Mucosa of rectum (tissue), 2 donors: ENCODE measurements at regions not wholly inside any gene's neighbourhood (a gene's known extent, or its start where the extent isn't known, plus 50 kb on each side); places are given as distances from the start of the nearest gene placed in this dataset.
A peak's percentile ranks its signal among the peaks of the same experiment; 100 is the strongest.

ENCODE experiments used
- H3K27ac ChIP-seq, 2 donors: one replicate each; pipeline ENCODE4 v1.7.0; 2013; ENCODE audit warnings: inconsistent platforms in 2 of 2, low read depth in 2 of 2, low read length in 2 of 2
- H3K27me3 ChIP-seq, 2 donors: one replicate each; pipeline ENCODE4 v1.7.0; 2013; ENCODE audit warnings: low read length in 2 of 2; ENCODE audit not compliant: control insufficient read depth in 2 of 2, insufficient read depth in 2 of 2
- H3K36me3 ChIP-seq, 2 donors: one replicate each; pipeline ENCODE4 v1.7.0; 2013; ENCODE audit warnings: low read length in 2 of 2; ENCODE audit not compliant: control insufficient read depth in 2 of 2, insufficient read depth in 2 of 2
- H3K4me1 ChIP-seq, 2 donors: one replicate each; pipeline ENCODE4 v1.7.0; 2013; ENCODE audit warnings: low read length in 2 of 2, mild to moderate bottlenecking in 1 of 2; ENCODE audit not compliant: control insufficient read depth in 2 of 2, insufficient read depth in 2 of 2
- H3K4me3 ChIP-seq, 2 donors: one replicate each; pipeline ENCODE4 v1.7.0; 2013; ENCODE audit warnings: low read length in 2 of 2
- H3K9ac ChIP-seq, 2 donors: one replicate each; pipeline ENCODE4 v1.7.0; 2013; ENCODE audit warnings: low read length in 2 of 2, low read depth in 1 of 2, mild to moderate bottlenecking in 1 of 2
- H3K9me3 ChIP-seq, 2 donors: one replicate each; pipeline ENCODE4 v1.7.0; 2013; ENCODE audit warnings: low read length in 2 of 2; ENCODE audit not compliant: control insufficient read depth in 2 of 2
- donor health status: healthy.
- donor health status: Normal muscosa, but diverticular disease.

DNA sequence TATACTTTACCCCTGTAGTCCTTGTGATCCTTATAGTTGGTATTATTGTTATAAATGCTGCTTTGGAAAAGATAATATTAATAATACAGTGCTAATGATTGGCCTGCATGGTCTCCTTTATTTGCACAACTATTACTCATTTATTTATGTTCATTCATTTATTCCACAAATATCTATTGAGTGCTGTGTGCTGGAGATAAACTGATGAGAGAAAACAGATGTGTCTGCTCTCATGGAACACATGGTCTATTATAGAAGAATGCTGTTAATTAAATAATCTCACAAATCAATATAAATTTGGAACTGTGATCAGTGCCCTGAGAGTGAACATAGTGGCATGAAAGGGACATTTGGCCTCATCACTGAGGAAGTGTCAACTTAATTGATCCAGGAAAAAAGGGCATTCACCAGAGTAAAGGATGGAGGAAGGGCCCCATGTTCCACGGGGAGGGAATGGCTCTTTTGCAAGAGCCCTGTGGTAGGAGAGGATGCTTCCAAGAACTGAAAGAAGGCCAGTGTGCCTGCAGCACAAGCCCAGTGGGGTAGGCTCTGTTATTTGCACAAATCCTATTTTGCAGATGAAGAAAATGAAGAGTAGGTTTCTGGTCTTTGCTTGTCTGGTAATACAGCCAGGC lies 91.5 kb upstream of the STK39 start:
- no peak overlapping the region for H3K27ac ChIP-seq
- no peak overlapping the region for H3K9ac ChIP-seq
- H3K4me3 ChIP-seq, result no peak overlapping the region
- no peaks in the 10 kb centered on the region for H3K36me3 ChIP-seq
- H3K9me3 ChIP-seq, result no peaks in the 10 kb centered on the region
- H3K27me3 ChIP-seq, result no peaks in the 10 kb centered on the region
- peaks cover 2 to 3% of the 10 kb centered on the region in 2 donors for H3K4me1 ChIP-seq

DNA sequence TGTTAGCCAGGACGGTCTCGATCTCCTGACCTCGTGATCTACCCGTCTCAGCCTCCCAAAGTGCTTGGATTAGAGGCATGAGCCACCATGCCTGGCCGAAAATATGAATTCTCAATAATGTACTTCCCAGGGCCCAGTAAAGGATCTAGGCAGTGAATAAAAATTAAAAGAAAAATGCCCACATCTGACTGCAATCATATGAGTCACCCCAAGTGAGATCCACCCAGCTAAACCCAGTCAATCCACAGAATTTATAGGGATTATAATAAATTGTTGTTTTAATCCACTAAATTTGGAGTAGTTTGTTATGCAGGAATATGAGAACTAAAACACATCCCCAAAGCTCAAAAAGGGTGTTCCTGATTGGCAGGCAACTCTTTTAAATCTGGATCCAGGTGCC lies 93.5 kb upstream of the STK39 start:
- Histone ChIP-seq H3K27ac (no peak overlapping the region), H3K36me3 (no peaks in the 10 kb centered on the region), H3K27me3 (no peaks in the 10 kb centered on the region), H3K4me1 (peaks cover 0 to 3% of the 10 kb centered on the region in 2 donors), H3K9ac (no peak overlapping the region), H3K4me3 (no peak overlapping the region), H3K9me3 (no peaks in the 10 kb centered on the region)

DNA sequence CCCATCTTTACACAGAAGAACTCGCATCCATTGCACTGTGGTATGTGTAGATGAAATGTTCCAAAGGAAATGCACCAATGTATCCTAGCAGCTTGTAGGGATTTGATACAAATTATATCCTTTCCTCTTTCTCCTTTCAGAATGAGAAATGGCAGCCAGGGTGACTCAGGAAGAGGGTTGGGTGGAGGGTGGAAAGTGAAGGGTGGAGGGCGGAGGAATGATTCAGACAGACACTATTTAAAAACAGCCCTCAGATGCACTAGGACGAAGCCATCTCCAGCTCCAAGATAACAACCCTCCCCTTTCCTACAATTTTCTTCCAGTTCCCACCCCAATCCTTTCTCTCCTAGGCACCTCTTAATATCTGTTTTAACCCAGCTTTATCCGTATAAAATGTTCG lies 96.2 kb upstream of the STK39 start:
- Histone ChIP-seq H3K36me3 (no peaks in the 10 kb centered on the region), H3K9me3 (no peaks in the 10 kb centered on the region), H3K27ac (no peak overlapping the region), H3K4me3 (no peak overlapping the region), H3K27me3 (no peaks in the 10 kb centered on the region), H3K4me1 (peaks cover 6 to 8% of the 10 kb centered on the region in 2 donors), H3K9ac (no peak overlapping the region)

DNA sequence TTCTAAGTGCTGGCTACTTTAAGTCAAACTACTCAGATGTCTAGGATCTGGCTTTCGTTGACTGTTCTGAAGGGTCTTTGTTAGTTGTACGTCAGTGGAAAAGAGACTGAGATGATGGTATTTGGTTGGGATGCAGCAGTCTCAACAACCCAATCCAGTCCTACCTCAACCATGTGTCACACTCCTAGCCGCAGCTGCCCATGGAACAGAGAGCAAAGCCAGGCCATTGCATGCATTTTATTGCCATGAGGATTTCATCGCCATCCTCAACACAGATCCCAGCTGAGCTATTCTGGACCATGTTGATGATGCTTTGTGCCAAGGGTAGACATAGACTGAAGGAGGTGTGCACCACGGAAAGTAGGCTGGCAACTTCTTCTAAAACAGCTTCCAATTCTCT lies 97.3 kb upstream of the STK39 start:
- H3K9me3 ChIP-seq, result no peaks in the 10 kb centered on the region
- H3K4me3 ChIP-seq, result no peak overlapping the region
- H3K27me3 ChIP-seq, result no peaks in the 10 kb centered on the region
- no peaks in the 10 kb centered on the region for H3K36me3 ChIP-seq
- H3K4me1 ChIP-seq, result peaks cover 8 to 9% of the 10 kb centered on the region in 2 donors
- no peak overlapping the region for H3K9ac ChIP-seq
- no peak overlapping the region for H3K27ac ChIP-seq

DNA sequence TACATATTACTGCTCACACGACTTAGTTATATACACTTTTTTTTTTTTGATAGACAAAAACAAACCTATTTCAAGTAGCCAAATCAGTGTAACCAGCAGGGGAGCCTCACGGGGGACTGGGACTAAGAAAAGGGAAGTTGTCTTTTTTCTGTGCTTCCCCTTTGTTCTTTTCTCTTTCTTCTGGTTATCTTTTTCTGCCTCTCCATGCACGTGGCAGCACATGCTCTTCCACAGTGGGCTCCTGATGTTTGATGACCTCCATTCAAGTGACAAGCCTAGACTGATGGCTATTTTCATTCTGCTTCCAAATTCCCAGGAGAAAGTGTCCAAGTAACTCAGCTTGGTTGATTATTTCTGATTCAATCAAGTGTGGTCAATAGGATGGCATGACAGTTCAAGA lies 98.2 kb upstream of the STK39 start:
- Histone ChIP-seq H3K4me1 (peaks cover 8 to 14% of the 10 kb centered on the region in 2 donors), H3K27ac (no peak overlapping the region), H3K27me3 (no peaks in the 10 kb centered on the region), H3K36me3 (no peaks in the 10 kb centered on the region), H3K4me3 (no peak overlapping the region), H3K9me3 (no peaks in the 10 kb centered on the region), H3K9ac (no peak overlapping the region)

DNA sequence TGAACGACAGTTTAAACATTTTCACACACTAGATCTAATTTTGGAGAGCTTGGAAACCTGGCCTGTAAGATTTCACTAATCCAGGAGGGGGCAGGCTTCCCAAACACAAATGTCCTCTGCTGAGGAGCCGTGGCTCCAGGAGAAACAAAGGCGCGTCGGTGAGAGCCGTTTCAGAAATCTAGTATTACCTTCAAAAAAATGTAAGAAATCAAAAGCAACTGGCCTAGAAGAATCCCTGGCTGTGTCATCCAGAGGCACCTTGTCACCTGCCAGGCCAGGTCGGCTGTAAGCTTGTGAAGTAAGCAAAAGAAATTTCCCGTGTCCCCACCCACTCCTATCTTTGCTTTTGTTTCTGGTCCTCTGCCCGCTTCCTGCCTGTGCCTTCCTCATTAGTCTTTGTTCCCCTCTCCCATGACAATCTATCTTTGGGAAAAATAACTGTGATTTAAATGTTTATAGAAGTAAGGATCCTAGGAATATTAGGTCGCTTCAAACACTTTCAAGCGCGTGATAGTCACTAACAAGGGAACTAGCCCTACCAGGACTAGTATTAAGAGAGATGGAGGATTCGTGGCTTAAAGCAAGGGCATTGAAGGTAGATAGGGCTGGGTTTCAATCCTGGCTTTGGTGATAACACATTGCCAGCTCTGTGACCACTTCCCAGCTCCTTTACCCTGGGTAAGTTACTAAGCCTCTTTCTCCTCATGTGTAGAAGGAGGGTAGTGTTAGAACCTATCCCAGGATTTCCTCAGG lies 99.5 kb upstream of the STK39 start:
- peaks cover 8 to 14% of the 10 kb centered on the region in 2 donors for H3K4me1 ChIP-seq
- H3K27me3 ChIP-seq, result no peaks in the 10 kb centered on the region
- H3K9ac ChIP-seq, result peak overlapping the region; percentile 55 to 76
- peak overlapping the region; percentile 39 to 57 for H3K27ac ChIP-seq
- H3K9me3 ChIP-seq, result no peaks in the 10 kb centered on the region
- H3K36me3 ChIP-seq, result no peaks in the 10 kb centered on the region
- H3K4me3 ChIP-seq, result peak overlapping the region; percentile 62 to 85

DNA sequence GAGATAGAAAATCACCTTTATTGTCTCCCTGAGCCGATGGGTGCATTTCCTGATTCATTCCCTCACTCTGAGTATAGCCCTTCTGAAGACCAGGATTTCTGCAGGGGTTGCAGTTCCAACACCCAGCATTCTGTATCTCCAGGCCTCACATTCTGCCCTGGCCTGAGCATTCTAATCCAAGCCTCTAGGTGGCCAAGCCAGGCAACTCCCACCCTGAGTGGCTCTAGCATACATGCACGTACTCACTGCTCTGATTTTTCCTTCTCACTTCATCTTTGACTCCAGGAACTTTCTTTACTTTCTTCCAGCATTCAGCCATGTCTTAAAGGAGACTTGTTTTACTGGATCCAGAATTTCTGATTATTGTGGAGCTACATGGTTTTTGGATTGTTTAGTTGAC lies 100.7 kb upstream of the STK39 start:
- peaks cover 8 to 14% of the 10 kb centered on the region in 2 donors for H3K4me1 ChIP-seq
- no peaks in the 10 kb centered on the region for H3K36me3 ChIP-seq
- H3K27me3 ChIP-seq, result no peaks in the 10 kb centered on the region
- H3K9ac ChIP-seq, result no peak overlapping the region
- no peaks in the 10 kb centered on the region for H3K9me3 ChIP-seq
- H3K4me3 ChIP-seq, result no peak overlapping the region
- H3K27ac ChIP-seq, result no peak overlapping the region

DNA sequence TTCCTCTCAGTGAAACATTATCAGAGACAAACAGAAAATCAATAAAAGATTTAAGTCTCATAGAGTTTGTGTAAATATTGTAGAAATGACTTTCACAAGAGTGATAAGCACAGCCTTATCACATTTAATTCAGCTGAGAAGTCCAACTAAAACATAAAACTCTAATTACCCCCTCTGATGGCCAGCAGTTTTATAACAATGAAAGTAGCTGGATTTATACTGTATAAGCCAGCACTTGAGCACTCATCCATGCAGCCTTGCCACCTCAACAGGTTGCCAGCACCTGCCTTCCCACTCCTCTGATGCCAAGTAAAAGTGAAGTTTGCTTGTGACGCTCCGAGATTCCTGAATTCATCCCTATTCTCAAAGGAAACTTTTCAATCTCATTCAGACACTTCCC lies 103.0 kb upstream of the STK39 start:
- peaks cover 11 to 18% of the 10 kb centered on the region in 2 donors for H3K4me1 ChIP-seq

DNA sequence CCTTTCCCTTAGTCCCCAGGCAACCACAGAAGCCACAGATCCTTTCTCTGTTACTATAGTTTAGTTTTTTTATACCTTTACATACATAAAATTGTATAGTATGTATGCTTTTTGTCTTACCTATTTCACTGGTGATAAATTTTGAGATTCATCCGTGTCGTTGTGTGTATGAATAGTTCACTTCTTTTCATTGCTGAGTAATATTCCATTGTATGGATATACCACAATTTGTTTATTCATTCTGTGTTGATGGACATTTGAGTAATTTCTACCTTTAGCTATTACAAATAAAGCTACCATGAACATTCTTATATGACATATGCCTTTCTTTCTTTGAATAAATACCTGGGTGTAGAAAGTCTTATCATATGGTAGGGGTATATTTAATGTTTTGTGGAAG lies 102.8 kb upstream of the CERS6 start:
- no peak overlapping the region for H3K9ac ChIP-seq
- no peak overlapping the region for H3K27ac ChIP-seq
- no peaks in the 10 kb centered on the region for H3K36me3 ChIP-seq
- H3K4me1 ChIP-seq, result peaks cover 5 to 9% of the 10 kb centered on the region in 2 donors
- no peaks in the 10 kb centered on the region for H3K9me3 ChIP-seq
- H3K4me3 ChIP-seq, result no peak overlapping the region
- H3K27me3 ChIP-seq, result no peaks in the 10 kb centered on the region

More for the DNA sequence above, 103.0 kb upstream of the STK39 start:
- no peak overlapping the region for H3K4me3 ChIP-seq
- no peak overlapping the region for H3K9ac ChIP-seq
- H3K9me3 ChIP-seq, result no peaks in the 10 kb centered on the region
- no peaks in the 10 kb centered on the region for H3K27me3 ChIP-seq
- no peaks in the 10 kb centered on the region for H3K36me3 ChIP-seq
- H3K27ac ChIP-seq, result no peak overlapping the region

DNA sequence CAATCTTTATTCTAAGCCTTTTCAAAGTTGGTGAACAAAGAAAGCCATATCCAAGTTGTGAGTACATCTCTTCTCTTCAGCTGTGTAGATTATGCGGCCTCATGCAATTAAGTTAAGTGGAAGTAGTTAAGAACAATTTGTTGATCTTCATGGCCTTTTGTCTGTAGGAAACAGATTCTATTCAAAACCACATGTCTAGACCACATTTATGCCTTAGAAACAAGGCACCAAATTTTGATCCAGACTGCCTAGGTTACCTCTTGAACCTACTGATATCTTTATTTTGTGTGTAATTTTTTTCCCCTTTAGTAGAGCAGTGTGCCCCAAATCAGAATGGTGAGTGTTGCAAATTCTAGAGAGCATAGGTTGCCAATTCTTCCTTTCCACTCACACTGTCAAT lies 101.6 kb upstream of the CERS6 start:
- Histone ChIP-seq H3K27ac (no peak overlapping the region), H3K9ac (no peak overlapping the region), H3K27me3 (no peaks in the 10 kb centered on the region), H3K36me3 (no peaks in the 10 kb centered on the region), H3K4me3 (no peak overlapping the region), H3K9me3 (no peaks in the 10 kb centered on the region), H3K4me1 (peaks cover 5 to 9% of the 10 kb centered on the region in 2 donors)
